Amniotic stem cell (primary cell): ENCODE measurements at regions not wholly inside any gene's neighbourhood (a gene's known extent, or its start where the extent isn't known, plus 50 kb on each side); places are given as distances from the start of the nearest gene placed in this dataset.
"Not testable (repeated sequence)": the region's sequence is repeated elsewhere in the genome, so short reads cannot be mapped to it uniquely, and the experiment has no call there.

Experiments used
- DNase-seq: peaks from one replicate; lab custom pipeline; 2025; lab: John Stamatoyannopoulos, UW

GRCh38 chr10:34015700-34016099, 681.2 kb upstream of the NRP1 start:
- no peak for DNase-seq

- DNase-seq, result no peak
Measured at GRCh38 chr10:34013235-34013634, 678.8 kb upstream of the NRP1 start.

GRCh38 chr10:34010891-34011290, 676.4 kb upstream of the NRP1 start:
- DNase-seq, result no peak

- not testable (repeated sequence) for DNase-seq
Measured at GRCh38 chr10:34010228-34010627, 675.8 kb upstream of the NRP1 start.

- no peak for DNase-seq
Measured at GRCh38 chr10:34008656-34009055, 674.2 kb upstream of the NRP1 start.

GRCh38 chr10:34006471-34006870, 672.0 kb upstream of the NRP1 start:
- no peak for DNase-seq

GRCh38 chr10:34003561-34003960, 669.1 kb upstream of the NRP1 start:
- DNase-seq, result no peak

- DNase-seq, result no peak
Measured at GRCh38 chr10:34002896-34003295, 668.4 kb upstream of the NRP1 start.

GRCh38 chr10:34001831-34002230, 667.4 kb upstream of the NRP1 start:
- no peak for DNase-seq

- DNase-seq, result no peak
Measured at GRCh38 chr10:34001087-34001580, 666.7 kb upstream of the NRP1 start.

- no peak for DNase-seq
Measured at GRCh38 chr10:33993917-33994316, 659.5 kb upstream of the NRP1 start.

- no peak for DNase-seq
Measured at GRCh38 chr10:33991924-33992323, 657.5 kb upstream of the NRP1 start.

- no peak for DNase-seq
Measured at GRCh38 chr10:33986515-33986914, 652.0 kb upstream of the NRP1 start.

- DNase-seq, result no peak
Measured at GRCh38 chr10:33986016-33986415, 651.5 kb upstream of the NRP1 start.

GRCh38 chr10:33982995-33983394, 648.5 kb upstream of the NRP1 start:
- DNase-seq, result no peak

GRCh38 chr10:33981301-33981700, 646.8 kb upstream of the NRP1 start:
- no peak for DNase-seq

GRCh38 chr10:33979195-33979594, 644.7 kb upstream of the NRP1 start:
- no peak for DNase-seq

GRCh38 chr10:33975481-33975880, 641.0 kb upstream of the NRP1 start:
- no peak for DNase-seq

GRCh38 chr10:33974976-33975478, 640.6 kb upstream of the NRP1 start:
- no peak for DNase-seq

GRCh38 chr10:33968983-33969382, 634.5 kb upstream of the NRP1 start:
- DNase-seq, result no peak

GRCh38 chr10:33967606-33968120, 633.2 kb upstream of the NRP1 start:
- DNase-seq, result no peak

GRCh38 chr10:33966946-33967345, 632.5 kb upstream of the NRP1 start:
- no peak for DNase-seq

- DNase-seq, result no peak
Measured at GRCh38 chr10:33965795-33966581, 631.5 kb upstream of the NRP1 start.

- DNase-seq, result no peak
Measured at GRCh38 chr10:33963729-33964128, 629.3 kb upstream of the NRP1 start.
